WTC11 (cell line): ENCODE measurements at regions not wholly inside any gene's neighbourhood (a gene's known extent, or its start where the extent isn't known, plus 50 kb on each side); places are given as distances from the start of the nearest gene placed in this dataset.

ENCODE experiments used
- ATAC-seq: fragments of 200-7000 bp; cut with Tn5 transposase; 2 replicates; pipeline ENCODE4 v1.10.0; 2021; ENCODE audit warnings: mild to moderate bottlenecking, moderate library complexity
- CTCF ChIA-PET: fragments of 300-600 bp; sonication (Branson Sonifier 250); formaldehyde crosslinking; loops from one replicate; lab custom pipeline; 2021; ENCODE audit warnings: antibody characterized with exemption; lab: Charles Lee
- POLR2A ChIA-PET: fragments of 350-600 bp; sonication (Branson Sonifier 250); formaldehyde crosslinking; loops from one replicate; lab custom pipeline; 2021; ENCODE audit warnings: antibody characterized with exemption; lab: Charles Lee
- DNase-seq: peaks from one replicate; pipeline ENCODE4 v3.0.0; 2021; ENCODE audit warnings: low spot score
- H3K27ac Mint-ChIP-seq: 2 replicates; pipeline ENCODE4 v1.8.0; 2021; ENCODE audit warnings: mixed read lengths
- H3K27me3 Mint-ChIP-seq: 2 replicates; pipeline ENCODE4 v1.8.0; 2021; ENCODE audit warnings: low read depth, mild to moderate bottlenecking, moderate library complexity, mixed read lengths
- H3K36me3 Mint-ChIP-seq: 2 replicates; pipeline ENCODE4 v1.8.0; 2021; ENCODE audit warnings: mixed read lengths
- H3K4me1 Mint-ChIP-seq: 2 replicates; pipeline ENCODE4 v1.8.0; 2022; ENCODE audit warnings: mixed read lengths
- H3K4me3 Mint-ChIP-seq: 2 replicates; pipeline ENCODE4 v1.8.0; 2021; ENCODE audit warnings: mild to moderate bottlenecking, moderate library complexity, mixed read lengths
- H3K9me3 Mint-ChIP-seq: 2 replicates; pipeline ENCODE4 v1.8.0; 2021; ENCODE audit warnings: mixed read lengths
- ATF6 ChIP-seq: sonication (generic); formaldehyde crosslinking; IDR thresholded peaks from 2 replicates; pipeline ENCODE4 v1.8.1; 2023; ENCODE audit warnings: mild to moderate bottlenecking, missing genetic modification reagents
- CBFB ChIP-seq: sonication (generic); formaldehyde crosslinking; IDR thresholded peaks from 2 replicates; pipeline ENCODE4 v1.8.1; 2022; ENCODE audit warnings: mild to moderate bottlenecking, low read depth, missing genetic modification reagents
- CREB1 ChIP-seq: sonication (generic); formaldehyde crosslinking; IDR thresholded peaks from 2 replicates; pipeline ENCODE4 v1.8.0; 2023; ENCODE audit warnings: mild to moderate bottlenecking, missing genetic modification reagents
- FOXK1 ChIP-seq: sonication (generic); formaldehyde crosslinking; IDR thresholded peaks from 2 replicates; pipeline ENCODE4 v1.8.0; 2022; ENCODE audit warnings: mild to moderate bottlenecking, moderate library complexity, missing genetic modification reagents
- GTF2I ChIP-seq: fragments of 250-450 bp; sonication (Bioruptor Pico); conservative IDR thresholded peaks from 2 replicates; pipeline ENCODE4 v1.4.0; 2021; ENCODE audit warnings: mild to moderate bottlenecking
- HMGA2 ChIP-seq: fragments of 250-450 bp; sonication (Bioruptor Pico); IDR thresholded peaks from 2 replicates; pipeline ENCODE4 v1.4.0; 2021; ENCODE audit warnings: mild to moderate bottlenecking, moderate library complexity
- JAZF1 ChIP-seq: fragments of 250-450 bp; sonication (Bioruptor Pico); IDR thresholded peaks from 2 replicates; pipeline ENCODE4 v1.9.0; 2021; ENCODE audit warnings: moderate library complexity, mild to moderate bottlenecking, inconsistent platforms
- KAT7 ChIP-seq: sonication (generic); formaldehyde crosslinking; IDR thresholded peaks from 2 replicates; pipeline ENCODE4 v1.8.1; 2023; ENCODE audit warnings: missing genetic modification reagents, mild to moderate bottlenecking, borderline replicate concordance
- NFATC4 ChIP-seq: fragments of 250-450 bp; sonication (Bioruptor Pico); IDR thresholded peaks from 2 replicates; pipeline ENCODE4 v1.9.0; 2021; ENCODE audit warnings: mild to moderate bottlenecking
- PRRX2 ChIP-seq: fragments of 250-450 bp; sonication (Bioruptor Pico); IDR thresholded peaks from 2 replicates; pipeline ENCODE4 v1.8.0; 2021; ENCODE audit warnings: mild to moderate bottlenecking
- TCF7 ChIP-seq: sonication (generic); formaldehyde crosslinking; IDR thresholded peaks from 2 replicates; pipeline ENCODE4 v1.8.0; 2022; ENCODE audit warnings: mild to moderate bottlenecking, low read depth, missing genetic modification reagents, moderate library complexity
- ZNF138 ChIP-seq: sonication (generic); formaldehyde crosslinking; conservative IDR thresholded peaks from 2 replicates; pipeline ENCODE4 v1.8.1; 2022; ENCODE audit warnings: mild to moderate bottlenecking, moderate library complexity, missing genetic modification reagents
- TF ChIP-seq, protein P1 (sequence below): sonication (generic); formaldehyde crosslinking; IDR thresholded peaks from 2 replicates; pipeline ENCODE4 v1.8.0; 2023; ENCODE audit warnings: missing genetic modification reagents
- TF ChIP-seq, protein P2 (sequence below): sonication (generic); formaldehyde crosslinking; IDR thresholded peaks from 2 replicates; pipeline ENCODE4 v1.8.1; 2022; ENCODE audit warnings: low read depth, mild to moderate bottlenecking, moderate library complexity, missing genetic modification reagents, borderline replicate concordance
- TF ChIP-seq, protein P3 (sequence below): sonication (generic); formaldehyde crosslinking; IDR thresholded peaks from 2 replicates; pipeline ENCODE4 v1.8.0; 2023; ENCODE audit warnings: mild to moderate bottlenecking, missing genetic modification reagents
- TF ChIP-seq, protein P4 (sequence below): sonication (generic); formaldehyde crosslinking; IDR thresholded peaks from 2 replicates; pipeline ENCODE4 v1.8.0; 2022; ENCODE audit warnings: mild to moderate bottlenecking, missing genetic modification reagents
- TF ChIP-seq, protein P5 (sequence below): sonication (generic); formaldehyde crosslinking; conservative IDR thresholded peaks from 2 replicates; pipeline ENCODE4 v1.8.1; 2023; ENCODE audit warnings: mild to moderate bottlenecking, low read depth, missing genetic modification reagents, moderate library complexity

DNA sequence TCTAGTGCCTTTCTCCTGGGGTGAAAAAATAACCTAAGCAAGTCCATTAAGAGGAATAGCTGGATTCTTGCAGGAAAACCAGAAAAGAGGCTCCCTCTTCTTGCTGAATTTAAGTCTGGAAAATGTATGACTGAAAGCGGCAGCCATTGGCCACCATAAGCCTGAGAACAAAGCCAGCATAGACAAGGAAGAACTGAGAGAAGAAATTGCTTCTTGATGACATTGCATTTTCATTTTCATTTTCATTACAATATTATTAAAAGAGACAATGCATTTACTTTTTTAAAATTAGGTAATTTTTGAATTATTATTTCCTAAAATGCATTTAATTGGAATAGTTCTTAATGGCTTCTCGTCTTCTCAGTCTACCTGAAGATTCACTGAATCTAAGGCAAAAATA, 1157.5 kb upstream of the ZEB2 start (continued):
- TF ChIP-seq ATF6 (CRISPR knock-in tag) (no peak), KAT7 (no peak), JAZF1 (CRISPR knock-in tag) (no peak), PRRX2 (CRISPR knock-in tag) (no peak), NFATC4 (CRISPR knock-in tag) (no peak), FOXK1 (CRISPR knock-in tag) (no peak), CREB1 (CRISPR knock-in tag) (no peak), HMGA2 (CRISPR knock-in tag) (no peak), GTF2I (CRISPR knock-in tag) (no peak), TCF7 (CRISPR knock-in tag) (no peak), ZNF138 (CRISPR knock-in tag) (no peak)
- TF ChIP-seq, protein P1, sequence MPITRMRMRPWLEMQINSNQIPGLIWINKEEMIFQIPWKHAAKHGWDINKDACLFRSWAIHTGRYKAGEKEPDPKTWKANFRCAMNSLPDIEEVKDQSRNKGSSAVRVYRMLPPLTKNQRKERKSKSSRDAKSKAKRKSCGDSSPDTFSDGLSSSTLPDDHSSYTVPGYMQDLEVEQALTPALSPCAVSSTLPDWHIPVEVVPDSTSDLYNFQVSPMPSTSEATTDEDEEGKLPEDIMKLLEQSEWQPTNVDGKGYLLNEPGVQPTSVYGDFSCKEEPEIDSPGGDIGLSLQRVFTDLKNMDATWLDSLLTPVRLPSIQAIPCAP (CRISPR knock-in tag): no peak
- TF ChIP-seq, protein P2, sequence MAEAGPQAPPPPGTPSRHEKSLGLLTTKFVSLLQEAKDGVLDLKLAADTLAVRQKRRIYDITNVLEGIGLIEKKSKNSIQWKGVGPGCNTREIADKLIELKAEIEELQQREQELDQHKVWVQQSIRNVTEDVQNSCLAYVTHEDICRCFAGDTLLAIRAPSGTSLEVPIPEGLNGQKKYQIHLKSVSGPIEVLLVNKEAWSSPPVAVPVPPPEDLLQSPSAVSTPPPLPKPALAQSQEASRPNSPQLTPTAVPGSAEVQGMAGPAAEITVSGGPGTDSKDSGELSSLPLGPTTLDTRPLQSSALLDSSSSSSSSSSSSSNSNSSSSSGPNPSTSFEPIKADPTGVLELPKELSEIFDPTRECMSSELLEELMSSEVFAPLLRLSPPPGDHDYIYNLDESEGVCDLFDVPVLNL (CRISPR knock-in tag): no peak
- TF ChIP-seq, protein P3, sequence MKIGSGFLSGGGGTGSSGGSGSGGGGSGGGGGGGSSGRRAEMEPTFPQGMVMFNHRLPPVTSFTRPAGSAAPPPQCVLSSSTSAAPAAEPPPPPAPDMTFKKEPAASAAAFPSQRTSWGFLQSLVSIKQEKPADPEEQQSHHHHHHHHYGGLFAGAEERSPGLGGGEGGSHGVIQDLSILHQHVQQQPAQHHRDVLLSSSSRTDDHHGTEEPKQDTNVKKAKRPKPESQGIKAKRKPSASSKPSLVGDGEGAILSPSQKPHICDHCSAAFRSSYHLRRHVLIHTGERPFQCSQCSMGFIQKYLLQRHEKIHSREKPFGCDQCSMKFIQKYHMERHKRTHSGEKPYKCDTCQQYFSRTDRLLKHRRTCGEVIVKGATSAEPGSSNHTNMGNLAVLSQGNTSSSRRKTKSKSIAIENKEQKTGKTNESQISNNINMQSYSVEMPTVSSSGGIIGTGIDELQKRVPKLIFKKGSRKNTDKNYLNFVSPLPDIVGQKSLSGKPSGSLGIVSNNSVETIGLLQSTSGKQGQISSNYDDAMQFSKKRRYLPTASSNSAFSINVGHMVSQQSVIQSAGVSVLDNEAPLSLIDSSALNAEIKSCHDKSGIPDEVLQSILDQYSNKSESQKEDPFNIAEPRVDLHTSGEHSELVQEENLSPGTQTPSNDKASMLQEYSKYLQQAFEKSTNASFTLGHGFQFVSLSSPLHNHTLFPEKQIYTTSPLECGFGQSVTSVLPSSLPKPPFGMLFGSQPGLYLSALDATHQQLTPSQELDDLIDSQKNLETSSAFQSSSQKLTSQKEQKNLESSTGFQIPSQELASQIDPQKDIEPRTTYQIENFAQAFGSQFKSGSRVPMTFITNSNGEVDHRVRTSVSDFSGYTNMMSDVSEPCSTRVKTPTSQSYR (CRISPR knock-in tag): no peak
- TF ChIP-seq, protein P4, sequence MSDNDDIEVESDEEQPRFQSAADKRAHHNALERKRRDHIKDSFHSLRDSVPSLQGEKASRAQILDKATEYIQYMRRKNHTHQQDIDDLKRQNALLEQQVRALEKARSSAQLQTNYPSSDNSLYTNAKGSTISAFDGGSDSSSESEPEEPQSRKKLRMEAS (CRISPR knock-in tag): no peak
- TF ChIP-seq, protein P5, sequence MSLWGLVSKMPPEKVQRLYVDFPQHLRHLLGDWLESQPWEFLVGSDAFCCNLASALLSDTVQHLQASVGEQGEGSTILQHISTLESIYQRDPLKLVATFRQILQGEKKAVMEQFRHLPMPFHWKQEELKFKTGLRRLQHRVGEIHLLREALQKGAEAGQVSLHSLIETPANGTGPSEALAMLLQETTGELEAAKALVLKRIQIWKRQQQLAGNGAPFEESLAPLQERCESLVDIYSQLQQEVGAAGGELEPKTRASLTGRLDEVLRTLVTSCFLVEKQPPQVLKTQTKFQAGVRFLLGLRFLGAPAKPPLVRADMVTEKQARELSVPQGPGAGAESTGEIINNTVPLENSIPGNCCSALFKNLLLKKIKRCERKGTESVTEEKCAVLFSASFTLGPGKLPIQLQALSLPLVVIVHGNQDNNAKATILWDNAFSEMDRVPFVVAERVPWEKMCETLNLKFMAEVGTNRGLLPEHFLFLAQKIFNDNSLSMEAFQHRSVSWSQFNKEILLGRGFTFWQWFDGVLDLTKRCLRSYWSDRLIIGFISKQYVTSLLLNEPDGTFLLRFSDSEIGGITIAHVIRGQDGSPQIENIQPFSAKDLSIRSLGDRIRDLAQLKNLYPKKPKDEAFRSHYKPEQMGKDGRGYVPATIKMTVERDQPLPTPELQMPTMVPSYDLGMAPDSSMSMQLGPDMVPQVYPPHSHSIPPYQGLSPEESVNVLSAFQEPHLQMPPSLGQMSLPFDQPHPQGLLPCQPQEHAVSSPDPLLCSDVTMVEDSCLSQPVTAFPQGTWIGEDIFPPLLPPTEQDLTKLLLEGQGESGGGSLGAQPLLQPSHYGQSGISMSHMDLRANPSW (CRISPR knock-in tag): no peak

GRCh38 chr2:145674705-145675104, 1154.8 kb upstream of the ZEB2 start:
- Mint-ChIP-seq H3K9me3 (peaks cover 12% of the 10 kb centered on the region; the same call in 1 of the 2 replicates), H3K4me1 (peaks cover 4% of the 10 kb centered on the region), H3K4me3 (no peak overlapping the region), H3K36me3 (no peaks in the 10 kb centered on the region), H3K27me3 (no peaks in the 10 kb centered on the region; the same call in 1 of the 2 replicates), H3K27ac (no peak overlapping the region)
- ChIA-PET CTCF (no interaction called here), POLR2A (no interaction called here)
- DNase-seq: no peak
- no peak for ATAC-seq
- no peak for TF ChIP-seq CBFB (CRISPR knock-in tag)
